A549 (cell line): ENCODE measurements at regions not wholly inside any gene's neighbourhood (a gene's known extent, or its start where the extent isn't known, plus 50 kb on each side); places are given as distances from the start of the nearest gene placed in this dataset.

Source experiments
- ATAC-seq, 2 experiments: fragments of 200-7000 bp in 1 of 2; fragments of >200 bp in 1 of 2; cut with Nextera tagmentation in 1 of 2; cut with Tn5 transposase in 1 of 2; 3 replicates each; pipeline versions ENCODE4 v1.8.0 to v1.9.1; 2018 to 2020; ENCODE audit warnings: mild to moderate bottlenecking in 1 of 2, moderate library complexity in 1 of 2
- CTCF ChIA-PET: fragments of 300-600 bp; sonication (Branson Sonifier 250); formaldehyde crosslinking; extraction: SDS; loops from one replicate; lab custom pipeline; 2021; ENCODE audit warnings: antibody characterized with exemption, inconsistent platforms; lab: Yijun Ruan, JAX
- POLR2A ChIA-PET: fragments of 350-600 bp; formaldehyde crosslinking; extraction: SDS; loops from one replicate; lab custom pipeline; 2021; ENCODE audit warnings: antibody characterized with exemption, inconsistent platforms; lab: Yijun Ruan, JAX
- DNase-seq, 2 experiments: peaks; one replicate each; pipeline versions ENCODE4 v3.0.0 to v3.0.0-alpha.2; 2011 to 2016; ENCODE audit warnings: low read depth in 1 of 2, low spot score in 1 of 2
- FAIRE-seq: peaks from 2 replicates; lab custom pipeline; 2011; peaks lifted over from hg19 to GRCh38; lab: Jason Lieb, UNC
- H3K27ac ChIP-seq, 2 experiments: fragments of >200 bp; sonication (Bioruptor Twin); formaldehyde crosslinking; 3 replicates each; pipeline ENCODE4 v1.5.1; 2016 to 2017
- H3K4me1 ChIP-seq: fragments of >200 bp; sonication (Bioruptor Twin); formaldehyde crosslinking; 3 replicates; pipeline ENCODE4 v1.6.1; 2016
- H3K4me2 ChIP-seq: fragments of >200 bp; sonication (Bioruptor Twin); formaldehyde crosslinking; 3 replicates; pipeline ENCODE4 v1.6.1; 2016
- H3K4me3 ChIP-seq: fragments of >200 bp; sonication (Bioruptor Twin); formaldehyde crosslinking; 3 replicates; pipeline ENCODE4 v1.5.1; 2016
- H3K9me3 ChIP-seq: fragments of >200 bp; sonication (Bioruptor Twin); formaldehyde crosslinking; 3 replicates; pipeline ENCODE4 v1.6.1; 2016
- ATOH8 ChIP-seq: fragments of 250-450 bp; sonication (Bioruptor Pico); IDR thresholded peaks from 2 replicates; pipeline ENCODE4 v1.5.0; 2020; ENCODE audit warnings: low read depth, mild to moderate bottlenecking, moderate library complexity
- CBX2 ChIP-seq: fragments of 200-600 bp; sonication (generic); IDR thresholded peaks from 2 replicates; pipeline ENCODE4 v1.6.1; 2016; ENCODE audit warnings: low read depth, mild to moderate bottlenecking, borderline replicate concordance
- CHD2 ChIP-seq: fragments of 150-350 bp; IDR thresholded peaks from 2 replicates; pipeline ENCODE4 v1.6.1; 2014; ENCODE audit warnings: low read length; ENCODE audit not compliant: partially characterized antibody
- EHF ChIP-seq: fragments of 250-450 bp; sonication (Bioruptor Pico); IDR thresholded peaks from 2 replicates; pipeline ENCODE4 v1.5.0; 2020; ENCODE audit warnings: mild to moderate bottlenecking
- ELK1 ChIP-seq: fragments of 150-350 bp; IDR thresholded peaks from 2 replicates; pipeline ENCODE4 v1.6.1; 2014; ENCODE audit warnings: low read depth, mild to moderate bottlenecking, low read length
- EP300 ChIP-seq, 2 experiments: fragments of >200 bp; sonication (Bioruptor Twin); formaldehyde crosslinking; IDR thresholded peaks; 2 replicates in 1 of 2; 3 replicates in 1 of 2; pipeline ENCODE4 v1.6.1; 2016 to 2017
- ESRRA ChIP-seq: fragments of 150-350 bp; IDR thresholded peaks from 2 replicates; pipeline ENCODE4 v1.6.1; 2014; ENCODE audit warnings: mild to moderate bottlenecking, low read length, borderline replicate concordance
- FOSB ChIP-seq: fragments of 250-450 bp; sonication (Bioruptor Pico); IDR thresholded peaks from 2 replicates; pipeline ENCODE4 v1.5.0; 2020; ENCODE audit warnings: mild to moderate bottlenecking, moderate library complexity
- FOXS1 ChIP-seq: fragments of 250-450 bp; sonication (Bioruptor Pico); IDR thresholded peaks from 2 replicates; pipeline ENCODE4 v1.5.0; 2020; ENCODE audit warnings: mild to moderate bottlenecking, moderate library complexity
- HDAC2 ChIP-seq: fragments of 200-600 bp; sonication (generic); IDR thresholded peaks from 2 replicates; pipeline ENCODE4 v1.6.1; 2016
- HOXA7 ChIP-seq: fragments of 250-450 bp; sonication (Bioruptor Pico); IDR thresholded peaks from 2 replicates; pipeline ENCODE4 v1.5.0; 2020; ENCODE audit warnings: mild to moderate bottlenecking, moderate library complexity
- JUN ChIP-seq, 2 experiments: fragments of >200 bp; sonication (Bioruptor Twin); formaldehyde crosslinking; IDR thresholded peaks; 2 replicates in 1 of 2; 3 replicates in 1 of 2; pipeline ENCODE4 v1.6.1; 2016 to 2017
- MYC ChIP-seq: IDR thresholded peaks from 2 replicates; pipeline ENCODE4 v1.6.1; 2012; ENCODE audit warnings: mild to moderate bottlenecking, inconsistent platforms, low read length, improper control_type of control experiment, borderline replicate concordance
- PBX3 ChIP-seq: IDR thresholded peaks from 2 replicates; pipeline ENCODE4 v1.6.1; 2012
- RARB ChIP-seq: fragments of 250-450 bp; sonication (Bioruptor Pico); IDR thresholded peaks from 2 replicates; pipeline ENCODE4 v1.8.0; 2021; ENCODE audit warnings: mild to moderate bottlenecking, moderate library complexity
- RCOR1 ChIP-seq: fragments of 150-350 bp; IDR thresholded peaks from 2 replicates; pipeline ENCODE4 v1.6.1; 2014; ENCODE audit warnings: antibody characterized with exemption, low read length, low read depth
- RFX5 ChIP-seq: fragments of 450-650 bp; IDR thresholded peaks from 2 replicates; pipeline ENCODE4 v1.7.1; 2014; ENCODE audit warnings: antibody characterized with exemption, mild to moderate bottlenecking, moderate library complexity
- SMC3 ChIP-seq: fragments of >200 bp; sonication (Bioruptor Twin); formaldehyde crosslinking; IDR thresholded peaks from 3 replicates; pipeline ENCODE4 v1.6.1; 2018; ENCODE audit warnings: inconsistent platforms
- SREBF2 ChIP-seq: fragments of 450-650 bp; IDR thresholded peaks from 2 replicates; pipeline ENCODE4 v1.6.1; 2014; ENCODE audit warnings: mild to moderate bottlenecking, moderate library complexity
- TP53 ChIP-seq: fragments of 250-450 bp; sonication (Bioruptor Pico); IDR thresholded peaks from 2 replicates; pipeline ENCODE4 v1.5.0; 2021; ENCODE audit warnings: mild to moderate bottlenecking, moderate library complexity
- WGBS: methylation state at CpG from one replicate; pipeline ENCODE4 v1.1.6; 2017; ENCODE audit errors: missing lambda C conversion rate; 5-methylcytosine and 5-hydroxymethylcytosine counted together
- TF ChIP-seq, protein P1 (sequence below): fragments of 450-650 bp; IDR thresholded peaks from 2 replicates; pipeline ENCODE4 v1.6.1; 2014; ENCODE audit warnings: antibody characterized with exemption
- TF ChIP-seq, protein P2 (sequence below): fragments of >200 bp; sonication (Bioruptor Twin); formaldehyde crosslinking; IDR thresholded peaks from 3 replicates; pipeline ENCODE4 v1.5.1; 2016

GRCh38 chr1:81020506-81020905, 780.2 kb upstream of the ADGRL2 start:
- DNase-seq (no peak), ATAC-seq (no peak), FAIRE-seq (no peak)
- Histone ChIP-seq H3K27ac (no peak overlapping the region), H3K4me2 (no peak overlapping the region), H3K4me1 (no peaks in the 10 kb centered on the region), H3K4me3 (no peak overlapping the region), H3K9me3 (no peaks in the 10 kb centered on the region)
- 23% methylated on average over 1 of the region's 1 CpG for WGBS
- ChIA-PET POLR2A (no interaction called here), CTCF (interaction anchor here (1.0 kb wide), 1 partner anchor 251 kb away, joined by 3 read pairs; no protein-coding TSS in a partner anchor)
- no peak for TF ChIP-seq FOSB
- TF ChIP-seq ESRRA = no peak
- TF ChIP-seq HDAC2 = no peak
- TF ChIP-seq CHD2 = no peak
- TF ChIP-seq JUN (IDR thresholded peaks at IDR 0.05) = no peak
- TF ChIP-seq SMC3 = no peak

GRCh38 chr1:81010126-81010525, 790.6 kb upstream of the ADGRL2 start:
- H3K9me3 ChIP-seq = no peaks in the 10 kb centered on the region
- FAIRE-seq (no peak), ATAC-seq (no peak), DNase-seq (no peak)
- ChIA-PET POLR2A (no interaction called here), CTCF (no interaction called here)
- no peak overlapping the region for H3K4me3 ChIP-seq
- H3K4me2 ChIP-seq = no peak overlapping the region
- no peak overlapping the region for H3K27ac ChIP-seq
- H3K4me1 ChIP-seq = no peaks in the 10 kb centered on the region
- 54% methylated on average over 3 of the region's 3 CpGs for WGBS
- TF ChIP-seq CBX2 = no peak
- TF ChIP-seq FOXS1 (CRISPR knock-in tag) = no peak
- no peak for TF ChIP-seq HOXA7 (CRISPR knock-in tag)
- TF ChIP-seq EP300 (IDR thresholded peaks at IDR 0.05) = no peak
- no peak for TF ChIP-seq RCOR1
- TF ChIP-seq EHF (CRISPR knock-in tag) = no peak
- TF ChIP-seq SREBF2 = no peak
- TF ChIP-seq, protein P1, sequence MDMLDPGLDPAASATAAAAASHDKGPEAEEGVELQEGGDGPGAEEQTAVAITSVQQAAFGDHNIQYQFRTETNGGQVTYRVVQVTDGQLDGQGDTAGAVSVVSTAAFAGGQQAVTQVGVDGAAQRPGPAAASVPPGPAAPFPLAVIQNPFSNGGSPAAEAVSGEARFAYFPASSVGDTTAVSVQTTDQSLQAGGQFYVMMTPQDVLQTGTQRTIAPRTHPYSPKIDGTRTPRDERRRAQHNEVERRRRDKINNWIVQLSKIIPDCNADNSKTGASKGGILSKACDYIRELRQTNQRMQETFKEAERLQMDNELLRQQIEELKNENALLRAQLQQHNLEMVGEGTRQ = no peak
- TF ChIP-seq MYC = no peak
- no peak for TF ChIP-seq PBX3
- TF ChIP-seq, protein P2, sequence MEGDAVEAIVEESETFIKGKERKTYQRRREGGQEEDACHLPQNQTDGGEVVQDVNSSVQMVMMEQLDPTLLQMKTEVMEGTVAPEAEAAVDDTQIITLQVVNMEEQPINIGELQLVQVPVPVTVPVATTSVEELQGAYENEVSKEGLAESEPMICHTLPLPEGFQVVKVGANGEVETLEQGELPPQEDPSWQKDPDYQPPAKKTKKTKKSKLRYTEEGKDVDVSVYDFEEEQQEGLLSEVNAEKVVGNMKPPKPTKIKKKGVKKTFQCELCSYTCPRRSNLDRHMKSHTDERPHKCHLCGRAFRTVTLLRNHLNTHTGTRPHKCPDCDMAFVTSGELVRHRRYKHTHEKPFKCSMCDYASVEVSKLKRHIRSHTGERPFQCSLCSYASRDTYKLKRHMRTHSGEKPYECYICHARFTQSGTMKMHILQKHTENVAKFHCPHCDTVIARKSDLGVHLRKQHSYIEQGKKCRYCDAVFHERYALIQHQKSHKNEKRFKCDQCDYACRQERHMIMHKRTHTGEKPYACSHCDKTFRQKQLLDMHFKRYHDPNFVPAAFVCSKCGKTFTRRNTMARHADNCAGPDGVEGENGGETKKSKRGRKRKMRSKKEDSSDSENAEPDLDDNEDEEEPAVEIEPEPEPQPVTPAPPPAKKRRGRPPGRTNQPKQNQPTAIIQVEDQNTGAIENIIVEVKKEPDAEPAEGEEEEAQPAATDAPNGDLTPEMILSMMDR = no peak
- TF ChIP-seq ELK1 = no peak
- TF ChIP-seq TP53 (CRISPR knock-in tag) = no peak
- no peak for TF ChIP-seq ATOH8 (CRISPR knock-in tag)
- TF ChIP-seq HDAC2 = no peak
- TF ChIP-seq RARB = no peak
- no peak for TF ChIP-seq RFX5
